Endothelial cell of umbilical vein (primary cell): ENCODE measurements at regions not wholly inside any gene's neighbourhood (a gene's known extent, or its start where the extent isn't known, plus 50 kb on each side); places are given as distances from the start of the nearest gene placed in this dataset.

ENCODE experiments used
- CTCF ChIP-seq, 2 donors: IDR thresholded peaks; 1 replicate in 1 of 2; 2 replicates in 1 of 2; pipeline ENCODE4 v1.5.1; 2011; ENCODE audit warnings: low read length in 2 of 2, mild to moderate bottlenecking in 2 of 2, moderate library complexity in 2 of 2, control low read depth in 1 of 2, inconsistent platforms in 1 of 2, low read depth in 1 of 2; ENCODE audit not compliant: insufficient read depth in 1 of 2; ENCODE audit errors: extremely low read depth in 1 of 2
- EZH2 ChIP-seq: IDR thresholded peaks from 2 replicates; pipeline ENCODE4 v1.6.1; 2012; ENCODE audit warnings: borderline replicate concordance, low read depth, mild to moderate bottlenecking, moderate library complexity, low read length, inconsistent platforms; ENCODE audit not compliant: severe bottlenecking
- GATA2 ChIP-seq: IDR thresholded peaks from 2 replicates; pipeline ENCODE4 v1.7.0; 2011; ENCODE audit warnings: low read depth, mild to moderate bottlenecking, moderate library complexity, mixed read lengths, low read length; ENCODE audit not compliant: insufficient read length, insufficient read depth
- MAX ChIP-seq: IDR thresholded peaks from 2 replicates; pipeline ENCODE4 v1.6.1; 2011; ENCODE audit not compliant: insufficient read depth, insufficient read length
- POLR2A ChIP-seq: IDR thresholded peaks from 2 replicates; pipeline ENCODE4 v1.6.1; 2012; ENCODE audit warnings: low read depth, mild to moderate bottlenecking, control low read depth, low read length
- POLR2AphosphoS5 ChIP-seq: IDR thresholded peaks from 2 replicates; pipeline ENCODE4 v1.6.1; 2012; ENCODE audit warnings: low read depth, mild to moderate bottlenecking, control low read depth, low read length, moderate library complexity; ENCODE audit not compliant: insufficient read depth

- TF ChIP-seq CTCF (IDR thresholded peaks at IDR 0.05; ENCODE audit: extremely low read depth in 1 of 2, insufficient read depth in 1 of 2, low read depth in 1 of 2, low read length in 2 of 2) = no peak
- TF ChIP-seq POLR2A = no peak
- TF ChIP-seq EZH2 = no peak
- no peak for TF ChIP-seq MAX
- TF ChIP-seq POLR2AphosphoS5 = no peak
- no peak for TF ChIP-seq GATA2
Observed at GRCh38 chr2:82735336-82735735, 1723.7 kb downstream of the SUCLG1 start.
